Pancreas (tissue), 10 donors: ENCODE measurements at regions not wholly inside any gene's neighbourhood (a gene's known extent, or its start where the extent isn't known, plus 50 kb on each side); places are given as distances from the start of the nearest gene placed in this dataset.
"Not testable (repeated sequence)": the region's sequence is repeated elsewhere in the genome, so short reads cannot be mapped to it uniquely, and the experiment has no call there.

Experiments
- ATAC-seq, 4 donors: fragments of 200-7000 bp; cut with Tn5 transposase; one replicate each; pipeline versions ENCODE4 v1.8.0 to v1.9.1; 2020; ENCODE audit warnings: mild to moderate bottlenecking in 4 of 4, moderate library complexity in 4 of 4
- DNase-seq, 6 donors: peaks; one replicate each; pipeline ENCODE4 v3.0.0-alpha.2; 2020
- FAIRE-seq: peaks from 2 replicates; lab custom pipeline; 2012; peaks lifted over from hg19 to GRCh38; lab: Jason Lieb, UNC
- H3K27ac ChIP-seq, 4 donors: fragments of 200-600 bp; sonication (generic); 1 replicate in 3 of 4; 2 replicates in 1 of 4; pipeline versions ENCODE4 v1.5.0 to v1.8.0; 2020
- H3K27me3 ChIP-seq, 4 donors: fragments of 200-600 bp; one replicate each; pipeline ENCODE4 v1.8.0; 2021
- H3K36me3 ChIP-seq, 3 donors: fragments of 200-600 bp; sonication (generic) in 1 of 3; one replicate each; pipeline versions ENCODE4 v1.5.0 to v1.8.0; 2020 to 2021
- H3K4me1 ChIP-seq, 3 donors: fragments of 200-600 bp; one replicate each; pipeline ENCODE4 v1.8.0; 2021
- H3K4me3 ChIP-seq, 4 donors: fragments of 200-600 bp; sonication (generic) in 2 of 4; one replicate each; pipeline versions ENCODE4 v1.5.0 to v1.8.0; 2020 to 2021
- H3K9me3 ChIP-seq, 4 donors: fragments of 200-600 bp; one replicate each; pipeline ENCODE4 v1.8.0; 2021
- WGBS, 2 donors: extraction: QIAGEN DNeasy Blood & Tissue Kit; methylation state at CpG; one replicate each; pipeline ENCODE4 v1.1.7; 2013; 5-methylcytosine and 5-hydroxymethylcytosine counted together
- intact Hi-C, 3 donors: fragments of 100-400 bp; cut with DNase I; formaldehyde crosslinking; loops; one replicate each; pipeline versions ENCODE4 v1.11.1 to v1.14.2; 2022
- TF ChIP-seq, protein P1 (sequence below), 4 donors: fragments of 200-600 bp; sonication (generic) in 3 of 4; IDR thresholded peaks; one replicate each; pipeline versions ENCODE4 v1.5.0 to v1.8.0; 2021; ENCODE audit warnings: antibody characterized with exemption in 4 of 4
- donor health status: healthy with polysubstance abuse.
- donor health status: DM: no; HTN: no; CAD: no; lungs with moderate emphysema.
- donor health status: DM: no; HTN: no; CAD: no.
- donor health status: control.
- donor health status: control.
- donor health status: Bipolar disorder and iron deficiency.
- donor health status: DM: yes; HTN: yes; CAD: no.
- donor health status: DM: no; HTN: no; CAD: no.
- donor health status: DM: no; HTN: no; CAD: no.
- donor health status: DM: yes; HTN: yes; CAD: no.

DNA sequence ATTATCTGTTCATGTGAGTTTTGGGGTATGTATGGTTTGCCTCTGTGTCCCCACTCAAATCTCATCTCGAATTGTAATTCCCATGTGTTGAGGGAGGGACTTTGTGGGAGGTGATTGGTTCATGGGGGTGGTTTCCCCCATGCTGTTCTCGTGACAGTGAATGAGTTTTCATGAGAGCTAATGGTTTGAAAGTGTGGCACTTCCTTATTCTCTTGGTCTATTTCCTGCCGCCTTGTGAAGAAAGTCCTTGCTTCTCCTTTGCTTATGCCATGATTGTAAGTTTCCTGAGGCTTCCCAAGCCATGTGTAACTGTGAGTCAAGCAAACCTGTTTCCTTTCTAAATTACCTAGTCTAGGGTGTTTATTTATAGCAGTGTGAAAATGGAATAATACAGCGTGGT is 128.1 kb upstream of the HS3ST4 start:
- 61 to 62% methylated on average over 4 of the region's 4 CpGs for WGBS, 2 donors
- TF ChIP-seq, protein P1, sequence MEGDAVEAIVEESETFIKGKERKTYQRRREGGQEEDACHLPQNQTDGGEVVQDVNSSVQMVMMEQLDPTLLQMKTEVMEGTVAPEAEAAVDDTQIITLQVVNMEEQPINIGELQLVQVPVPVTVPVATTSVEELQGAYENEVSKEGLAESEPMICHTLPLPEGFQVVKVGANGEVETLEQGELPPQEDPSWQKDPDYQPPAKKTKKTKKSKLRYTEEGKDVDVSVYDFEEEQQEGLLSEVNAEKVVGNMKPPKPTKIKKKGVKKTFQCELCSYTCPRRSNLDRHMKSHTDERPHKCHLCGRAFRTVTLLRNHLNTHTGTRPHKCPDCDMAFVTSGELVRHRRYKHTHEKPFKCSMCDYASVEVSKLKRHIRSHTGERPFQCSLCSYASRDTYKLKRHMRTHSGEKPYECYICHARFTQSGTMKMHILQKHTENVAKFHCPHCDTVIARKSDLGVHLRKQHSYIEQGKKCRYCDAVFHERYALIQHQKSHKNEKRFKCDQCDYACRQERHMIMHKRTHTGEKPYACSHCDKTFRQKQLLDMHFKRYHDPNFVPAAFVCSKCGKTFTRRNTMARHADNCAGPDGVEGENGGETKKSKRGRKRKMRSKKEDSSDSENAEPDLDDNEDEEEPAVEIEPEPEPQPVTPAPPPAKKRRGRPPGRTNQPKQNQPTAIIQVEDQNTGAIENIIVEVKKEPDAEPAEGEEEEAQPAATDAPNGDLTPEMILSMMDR (IDR thresholded peaks at IDR 0.05): no peak
- no peaks in the 10 kb centered on the region for H3K9me3 ChIP-seq
- no peaks in the 10 kb centered on the region for H3K27me3 ChIP-seq
- no peak overlapping the region for H3K4me3 ChIP-seq
- ATAC-seq: no peak
- intact Hi-C loops: no loop called here
- no peak overlapping the region for H3K27ac ChIP-seq
- FAIRE-seq: no peak
- H3K4me1 ChIP-seq: no peaks in the 10 kb centered on the region
- DNase-seq: no peak
- H3K36me3 ChIP-seq: no peaks in the 10 kb centered on the region

DNA sequence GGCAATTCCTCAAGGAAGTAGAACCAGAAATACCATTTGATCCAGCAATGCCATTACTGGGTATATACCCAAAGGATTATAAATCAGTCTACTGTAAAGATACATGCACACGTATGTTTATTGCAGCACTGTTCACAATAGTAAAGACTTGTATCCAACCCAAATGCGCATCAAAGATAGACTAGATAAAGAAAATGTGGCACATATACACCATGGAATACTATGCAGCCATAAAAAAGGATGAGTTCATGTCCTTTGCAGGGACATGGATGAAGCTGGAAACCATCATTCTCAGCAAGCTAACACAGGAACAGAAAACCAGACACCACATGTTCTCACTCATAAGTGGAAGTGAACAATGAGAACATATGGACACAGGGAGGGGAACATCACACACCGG is 130.0 kb upstream of the HS3ST4 start:
- ATAC-seq, H3K9me3 ChIP-seq, H3K27ac ChIP-seq, H3K27me3 ChIP-seq, DNase-seq, FAIRE-seq, H3K4me1 ChIP-seq, H3K36me3 ChIP-seq, intact Hi-C loops, H3K4me3 ChIP-seq: not testable (repeated sequence)
- 73 to 86% methylated on average over 3 of the region's 3 CpGs for WGBS, 2 donors

DNA sequence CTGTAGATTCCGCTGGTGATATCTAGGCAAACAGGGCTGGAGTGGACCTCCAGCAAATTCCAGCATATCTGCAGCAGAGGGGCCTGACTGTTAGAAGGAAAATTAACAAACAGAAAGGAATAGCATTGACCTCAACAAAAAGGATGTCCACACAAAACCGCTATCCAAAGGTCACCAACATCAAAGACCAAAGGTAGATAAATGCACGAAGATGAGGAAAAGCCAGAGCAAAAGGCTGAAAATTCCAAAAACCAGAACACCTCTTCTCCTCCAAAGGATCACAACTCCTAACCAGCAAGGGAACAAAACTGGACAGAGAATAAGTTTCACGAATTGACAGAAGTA is 134.8 kb upstream of the HS3ST4 start:
- 53 to 63% methylated on average over 4 of the region's 4 CpGs for WGBS, 2 donors
- DNase-seq, H3K27me3 ChIP-seq, H3K4me3 ChIP-seq, H3K36me3 ChIP-seq, FAIRE-seq, ATAC-seq, H3K9me3 ChIP-seq, H3K4me1 ChIP-seq, H3K27ac ChIP-seq, intact Hi-C loops: not testable (repeated sequence)

DNA sequence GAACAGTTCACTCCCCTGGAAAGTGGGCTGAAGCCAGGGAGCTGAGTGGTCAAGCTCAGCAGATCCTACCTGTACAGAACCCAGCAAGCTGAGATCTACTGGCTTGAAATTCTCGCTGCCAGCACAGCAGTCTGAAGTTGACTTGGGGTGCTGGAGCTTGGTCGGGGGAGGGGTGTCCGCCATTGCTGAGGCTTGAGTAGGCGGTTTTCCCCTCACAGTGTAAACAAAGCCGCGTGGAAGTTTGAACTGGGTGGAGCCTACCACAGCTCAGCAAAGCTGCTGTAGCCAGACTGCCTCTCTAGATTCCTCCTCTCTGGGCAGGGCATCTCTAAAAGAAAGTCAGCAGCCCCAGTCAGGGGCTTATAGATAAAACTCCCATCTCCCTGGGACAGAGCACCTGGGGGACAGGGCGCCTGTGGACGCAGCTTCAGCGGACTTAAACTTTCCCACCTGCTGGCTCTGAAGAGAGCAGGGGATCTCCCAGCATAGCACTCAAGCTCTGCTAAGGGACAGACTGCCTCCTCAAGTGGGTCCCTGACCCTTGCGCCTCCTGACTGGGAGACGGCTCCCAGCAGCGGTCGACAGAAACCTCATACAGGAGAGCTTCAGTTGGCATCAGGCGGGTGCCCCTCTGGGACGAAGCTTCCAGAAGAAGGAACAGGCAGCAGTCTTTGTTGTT is 135.3 kb upstream of the HS3ST4 start:
- H3K4me3 ChIP-seq, H3K9me3 ChIP-seq, H3K27me3 ChIP-seq, FAIRE-seq, intact Hi-C loops, DNase-seq, H3K27ac ChIP-seq, H3K4me1 ChIP-seq, ATAC-seq, H3K36me3 ChIP-seq: not testable (repeated sequence)
- WGBS, 2 donors: 55 to 69% methylated on average over 15 of the region's 15 CpGs

DNA sequence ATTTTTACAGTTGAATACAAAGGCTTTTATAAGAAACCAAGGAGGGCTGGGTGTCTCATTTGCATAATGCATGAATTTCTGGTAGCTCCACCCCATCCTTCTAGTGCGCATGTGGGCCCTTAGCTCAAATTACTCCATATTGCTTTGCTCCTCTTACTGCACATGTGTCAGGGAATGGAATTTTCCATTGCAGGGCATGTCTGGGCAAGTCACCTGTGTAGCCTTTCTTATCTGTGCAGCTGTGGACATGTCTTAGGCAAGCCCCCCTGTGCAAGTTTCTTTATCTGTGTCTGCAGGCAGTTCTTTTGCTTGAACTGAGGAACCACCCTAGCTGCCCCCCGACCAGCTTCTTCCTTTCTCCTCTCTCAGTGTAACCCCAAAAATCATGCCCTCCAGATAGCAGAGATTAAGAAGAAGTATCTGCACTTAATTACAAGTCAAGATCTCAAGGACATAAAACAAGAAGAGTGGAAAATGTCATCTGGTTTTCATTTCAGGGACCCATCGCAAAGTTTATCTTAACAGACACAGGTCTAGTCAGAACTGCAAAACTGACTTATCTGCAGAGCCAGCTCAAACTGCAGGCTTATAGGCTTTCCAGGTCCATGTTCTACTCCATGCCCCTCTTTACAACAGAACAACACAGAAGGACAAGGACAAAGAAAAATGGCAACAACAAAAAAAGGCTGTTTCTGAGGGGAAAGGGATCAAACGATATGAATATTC is 137.9 kb upstream of the HS3ST4 start:
- no peaks in the 10 kb centered on the region for H3K36me3 ChIP-seq
- no peak overlapping the region for H3K4me3 ChIP-seq
- TF ChIP-seq, protein P1 (IDR thresholded peaks at IDR 0.05): no peak
- no peaks in the 10 kb centered on the region for H3K27me3 ChIP-seq
- ATAC-seq (no peak), FAIRE-seq (no peak), DNase-seq (no peak)
- H3K9me3 ChIP-seq: no peaks in the 10 kb centered on the region
- H3K27ac ChIP-seq: no peak overlapping the region
- no peaks in the 10 kb centered on the region for H3K4me1 ChIP-seq
- intact Hi-C loops: no loop called here
- 74 to 75% methylated on average over 4 of the region's 4 CpGs for WGBS, 2 donors

DNA sequence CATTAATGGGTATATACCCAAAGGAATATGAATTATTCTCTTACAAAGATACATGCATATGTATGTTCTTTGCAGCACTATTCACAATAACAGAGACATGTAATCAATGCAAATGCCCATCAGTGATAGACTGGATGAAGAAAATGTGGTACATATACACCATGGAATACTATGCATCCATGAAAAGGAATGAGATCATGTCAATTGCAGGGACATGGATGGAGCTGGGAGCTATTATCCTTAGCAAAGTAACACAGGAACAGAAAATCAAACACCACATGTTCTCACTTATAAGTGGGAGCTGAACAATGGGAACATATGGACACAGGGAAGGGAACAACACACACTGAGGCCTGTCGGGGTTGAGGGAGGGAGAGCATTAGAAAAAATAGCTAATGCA is 141.1 kb upstream of the HS3ST4 start:
- no peaks in the 10 kb centered on the region for H3K9me3 ChIP-seq
- no peak overlapping the region for H3K4me3 ChIP-seq
- no peaks in the 10 kb centered on the region for H3K4me1 ChIP-seq
- TF ChIP-seq, protein P1 (IDR thresholded peaks at IDR 0.05): no peak
- no peak overlapping the region for H3K27ac ChIP-seq
- DNase-seq (no peak), FAIRE-seq (no peak), ATAC-seq (no peak)
- H3K27me3 ChIP-seq: no peaks in the 10 kb centered on the region
- H3K36me3 ChIP-seq: no peaks in the 10 kb centered on the region
- intact Hi-C loops: no loop called here
- WGBS, 2 donors: 68 to 76% methylated on average over 1 of the region's 1 CpG
